ENCODE measurements at regions not wholly inside any gene's neighbourhood (a gene's known extent, or its start where the extent isn't known, plus 50 kb on each side); places are given as distances from the start of the nearest gene placed in this dataset.

DNA sequence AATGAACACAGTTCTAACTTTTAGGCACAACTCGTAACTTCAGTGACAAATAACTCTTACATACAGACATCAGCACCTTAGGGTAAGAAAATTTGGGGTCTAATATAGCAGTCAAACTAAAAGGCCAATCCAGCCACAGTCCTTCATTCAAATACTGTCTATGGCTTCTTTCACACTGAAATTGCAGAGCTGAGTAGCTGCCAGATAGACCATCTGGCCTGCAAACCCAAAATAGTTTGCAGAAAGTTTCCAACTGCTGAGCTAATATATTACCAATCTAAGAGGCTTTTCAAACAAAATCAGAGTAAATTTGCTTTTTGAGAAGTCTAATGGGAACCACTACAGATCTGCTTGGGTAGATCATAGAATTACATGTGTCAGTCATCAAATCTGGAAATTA lies 183.4 kb downstream of the GALR1 start:
- TF ChIP-seq, protein P1, sequence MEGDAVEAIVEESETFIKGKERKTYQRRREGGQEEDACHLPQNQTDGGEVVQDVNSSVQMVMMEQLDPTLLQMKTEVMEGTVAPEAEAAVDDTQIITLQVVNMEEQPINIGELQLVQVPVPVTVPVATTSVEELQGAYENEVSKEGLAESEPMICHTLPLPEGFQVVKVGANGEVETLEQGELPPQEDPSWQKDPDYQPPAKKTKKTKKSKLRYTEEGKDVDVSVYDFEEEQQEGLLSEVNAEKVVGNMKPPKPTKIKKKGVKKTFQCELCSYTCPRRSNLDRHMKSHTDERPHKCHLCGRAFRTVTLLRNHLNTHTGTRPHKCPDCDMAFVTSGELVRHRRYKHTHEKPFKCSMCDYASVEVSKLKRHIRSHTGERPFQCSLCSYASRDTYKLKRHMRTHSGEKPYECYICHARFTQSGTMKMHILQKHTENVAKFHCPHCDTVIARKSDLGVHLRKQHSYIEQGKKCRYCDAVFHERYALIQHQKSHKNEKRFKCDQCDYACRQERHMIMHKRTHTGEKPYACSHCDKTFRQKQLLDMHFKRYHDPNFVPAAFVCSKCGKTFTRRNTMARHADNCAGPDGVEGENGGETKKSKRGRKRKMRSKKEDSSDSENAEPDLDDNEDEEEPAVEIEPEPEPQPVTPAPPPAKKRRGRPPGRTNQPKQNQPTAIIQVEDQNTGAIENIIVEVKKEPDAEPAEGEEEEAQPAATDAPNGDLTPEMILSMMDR (IDR thresholded peaks at IDR 0.05) = no peak
- TF ChIP-seq POLR2AphosphoS5 (IDR thresholded peaks at IDR 0.05; ENCODE audit: insufficient read depth in 1 of 2, low read depth in 1 of 2) (no peak), POLR2A (IDR thresholded peaks at IDR 0.05) (no peak)

Data from vagina (tissue), 2 donors.